22Rv1 (cell line): ENCODE measurements at regions not wholly inside any gene's neighbourhood (a gene's known extent, or its start where the extent isn't known, plus 50 kb on each side); places are given as distances from the start of the nearest gene placed in this dataset.

ENCODE experiments used
- CTCF ChIP-seq: fragments of 450-650 bp; IDR thresholded peaks from 2 replicates; pipeline ENCODE4 v1.5.1; 2017; ENCODE audit warnings: mild to moderate bottlenecking
- ZFX ChIP-seq: fragments of 450-650 bp; IDR thresholded peaks from 2 replicates; pipeline ENCODE4 v1.6.1; 2017; ENCODE audit warnings: antibody characterized with exemption, borderline replicate concordance

GRCh38 chr1:38197312-38198061 lies 150.9 kb upstream of the POU3F1 start:
- TF ChIP-seq CTCF (no peak), ZFX (no peak)
